H1 (cell line): ENCODE measurements at regions not wholly inside any gene's neighbourhood (a gene's known extent, or its start where the extent isn't known, plus 50 kb on each side); places are given as distances from the start of the nearest gene placed in this dataset.

Source experiments
- CHD2 ChIP-seq: IDR thresholded peaks from 2 replicates; pipeline ENCODE4 v1.6.1; 2012; ENCODE audit warnings: low read length, improper control_type of control experiment
- CTCF ChIP-seq, 3 experiments: IDR thresholded peaks; 1 replicate in 2 of 3; 2 replicates in 1 of 3; pipeline versions ENCODE4 v1.5.1 to v1.6.1; 2011; ENCODE audit warnings: low read length in 3 of 3, mild to moderate bottlenecking in 3 of 3, inconsistent platforms in 2 of 3, low read depth in 1 of 3, moderate library complexity in 1 of 3; ENCODE audit not compliant: insufficient read depth in 1 of 3; ENCODE audit errors: control extremely low read depth in 1 of 3
- EZH2 ChIP-seq: fragments of 200-600 bp; sonication (generic); IDR thresholded peaks from 2 replicates; pipeline ENCODE4 v1.7.1; 2012; ENCODE audit warnings: low read depth, mild to moderate bottlenecking, moderate library complexity, low read length, inconsistent platforms; ENCODE audit not compliant: severe bottlenecking
- PHF8 ChIP-seq: fragments of 200-600 bp; sonication (generic); conservative IDR thresholded peaks from 2 replicates; pipeline ENCODE4 v1.7.1; 2012; ENCODE audit warnings: low read depth, mild to moderate bottlenecking, inconsistent platforms, low read length, moderate library complexity
- POLR2AphosphoS5 ChIP-seq: IDR thresholded peaks from 2 replicates; pipeline ENCODE4 v1.6.1; 2011; ENCODE audit warnings: low read depth, low read length
- SUZ12 ChIP-seq: fragments of 200-600 bp; sonication (generic); IDR thresholded peaks from 2 replicates; pipeline ENCODE4 v1.6.1; 2012; ENCODE audit warnings: mild to moderate bottlenecking, inconsistent platforms, low read length, moderate library complexity, mixed read lengths

DNA sequence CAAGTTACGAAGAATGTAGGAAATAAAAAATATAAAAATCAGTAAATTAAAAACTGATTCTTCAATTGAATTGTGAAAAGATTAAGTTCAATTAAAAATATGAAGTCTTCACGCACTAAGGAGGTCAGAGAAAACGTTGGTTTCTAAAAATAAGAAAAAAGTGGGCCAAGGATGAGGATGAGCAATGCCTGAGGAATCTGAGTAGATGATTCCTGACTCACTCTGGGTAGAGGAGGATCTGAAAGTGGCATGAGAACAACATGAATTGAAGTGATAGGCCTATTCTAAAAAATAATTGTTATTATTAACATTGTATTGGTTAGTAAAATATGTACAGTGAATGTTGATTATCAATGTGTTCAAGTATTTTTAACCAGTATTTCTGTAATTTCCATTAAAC lies 444.2 kb downstream of the GRIA2 start:
- no peak for TF ChIP-seq CTCF (IDR thresholded peaks at IDR 0.05; ENCODE audit: control extremely low read depth in 1 of 3, insufficient read depth in 1 of 3, low read depth in 1 of 3, low read length in 3 of 3)
- TF ChIP-seq CHD2: no peak
- TF ChIP-seq EZH2: no peak
- no peak for TF ChIP-seq PHF8
- TF ChIP-seq POLR2AphosphoS5: no peak
- no peak for TF ChIP-seq SUZ12
